ENCODE measurements at regions not wholly inside any gene's neighbourhood (a gene's known extent, or its start where the extent isn't known, plus 50 kb on each side); places are given as distances from the start of the nearest gene placed in this dataset.
"Not testable (repeated sequence)": the region's sequence is repeated elsewhere in the genome, so short reads cannot be mapped to it uniquely, and the experiment has no call there.

- DNase-seq, result no peak
Observed at GRCh38 chr17:53335443-53335842, 487.3 kb upstream of the KIF2B start.

GRCh38 chr17:53330756-53331155 is 492.0 kb upstream of the KIF2B start:
- DNase-seq, result no peak

GRCh38 chr17:53321651-53322050 is 501.1 kb upstream of the KIF2B start:
- DNase-seq, result no peak

- no peak for DNase-seq
Observed at GRCh38 chr17:53319947-53320346, 502.8 kb upstream of the KIF2B start.

GRCh38 chr17:53316988-53317387 is 505.7 kb upstream of the KIF2B start:
- no peak for DNase-seq

GRCh38 chr17:53316073-53316472 is 506.7 kb upstream of the KIF2B start:
- DNase-seq, result no peak

GRCh38 chr17:53314521-53314920 is 508.2 kb upstream of the KIF2B start:
- DNase-seq, result no peak

- DNase-seq, result no peak
Observed at GRCh38 chr17:53313746-53314145, 509.0 kb upstream of the KIF2B start.

- DNase-seq, result no peak
Observed at GRCh38 chr17:53278466-53278865, 544.3 kb upstream of the KIF2B start.

GRCh38 chr17:53273126-53273525 is 549.6 kb upstream of the KIF2B start:
- DNase-seq, result peak; percentile 34

- DNase-seq, result no peak
Observed at GRCh38 chr17:53270936-53271335, 551.8 kb upstream of the KIF2B start.

GRCh38 chr17:53264730-53265129 is 558.0 kb upstream of the KIF2B start:
- DNase-seq, result no peak

GRCh38 chr17:53253956-53254597 is 568.6 kb upstream of the KIF2B start:
- no peak for DNase-seq

GRCh38 chr17:53249036-53249435 is 573.7 kb upstream of the KIF2B start:
- DNase-seq, result no peak

GRCh38 chr17:53234138-53234537 is 588.6 kb upstream of the KIF2B start:
- DNase-seq, result no peak

- DNase-seq, result peak; percentile 3
Observed at GRCh38 chr17:53227514-53227913, 595.2 kb upstream of the KIF2B start.

- DNase-seq, result peak; percentile 0
Observed at GRCh38 chr17:53227111-53227510, 595.6 kb upstream of the KIF2B start.

GRCh38 chr17:53219821-53220220 is 602.9 kb upstream of the KIF2B start:
- DNase-seq, result no peak

- no peak for DNase-seq
Observed at GRCh38 chr17:53218723-53219122, 604.0 kb upstream of the KIF2B start.

- no peak for DNase-seq
Observed at GRCh38 chr17:53217311-53217710, 605.4 kb upstream of the KIF2B start.

- DNase-seq, result not testable (repeated sequence)
Observed at GRCh38 chr17:53208935-53209334, 613.8 kb upstream of the KIF2B start.

GRCh38 chr17:53193044-53193443 is 629.7 kb upstream of the KIF2B start:
- no peak for DNase-seq

- DNase-seq, result no peak
Observed at GRCh38 chr17:53191878-53192277, 630.8 kb upstream of the KIF2B start.

GRCh38 chr17:53186001-53186400 is 636.7 kb upstream of the KIF2B start:
- no peak for DNase-seq

- DNase-seq, result no peak
Observed at GRCh38 chr17:53176629-53177028, 646.1 kb upstream of the KIF2B start.

All from left kidney (tissue), 1 donor.